SK-N-SH (cell line): ENCODE measurements at regions not wholly inside any gene's neighbourhood (a gene's known extent, or its start where the extent isn't known, plus 50 kb on each side); places are given as distances from the start of the nearest gene placed in this dataset.

Experiments
- EP300 ChIP-seq, 2 experiments: IDR thresholded peaks; 2 replicates each; pipeline versions ENCODE4 v1.4.0 to v1.6.1; 2012; ENCODE audit warnings: borderline replicate concordance in 1 of 2, low read depth in 1 of 2, low read length in 1 of 2
- TAF1 ChIP-seq: IDR thresholded peaks from 2 replicates; pipeline ENCODE4 v1.6.1; 2012; ENCODE audit warnings: low read depth, mild to moderate bottlenecking, low read length, moderate library complexity, borderline replicate concordance
- TF ChIP-seq, protein P1 (sequence below): fragments of 200-600 bp; sonication (generic); IDR thresholded peaks from 2 replicates; pipeline ENCODE4 v1.6.1; 2017; ENCODE audit warnings: antibody characterized with exemption, mild to moderate bottlenecking, moderate library complexity

DNA sequence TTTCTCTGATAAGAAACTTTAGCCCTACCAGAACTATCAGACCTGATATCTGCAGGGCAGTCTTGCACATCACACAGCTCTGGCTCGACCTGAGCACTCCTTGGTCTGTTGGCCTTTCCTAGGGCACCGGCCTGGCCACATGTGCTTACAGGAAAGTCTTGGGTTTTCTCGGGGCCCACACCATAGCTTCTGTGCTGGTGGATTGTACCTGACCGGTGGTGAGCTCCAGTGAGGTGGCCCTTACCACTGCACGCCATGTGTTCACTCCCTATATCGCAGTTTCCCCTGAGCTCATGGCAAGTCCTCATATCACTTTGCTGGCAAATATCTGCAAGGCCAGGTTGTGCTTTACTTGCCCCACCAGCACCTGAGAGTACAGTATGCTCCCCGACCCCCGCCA, 2637.4 kb downstream of the ARAP2 start:
- TF ChIP-seq, protein P1, sequence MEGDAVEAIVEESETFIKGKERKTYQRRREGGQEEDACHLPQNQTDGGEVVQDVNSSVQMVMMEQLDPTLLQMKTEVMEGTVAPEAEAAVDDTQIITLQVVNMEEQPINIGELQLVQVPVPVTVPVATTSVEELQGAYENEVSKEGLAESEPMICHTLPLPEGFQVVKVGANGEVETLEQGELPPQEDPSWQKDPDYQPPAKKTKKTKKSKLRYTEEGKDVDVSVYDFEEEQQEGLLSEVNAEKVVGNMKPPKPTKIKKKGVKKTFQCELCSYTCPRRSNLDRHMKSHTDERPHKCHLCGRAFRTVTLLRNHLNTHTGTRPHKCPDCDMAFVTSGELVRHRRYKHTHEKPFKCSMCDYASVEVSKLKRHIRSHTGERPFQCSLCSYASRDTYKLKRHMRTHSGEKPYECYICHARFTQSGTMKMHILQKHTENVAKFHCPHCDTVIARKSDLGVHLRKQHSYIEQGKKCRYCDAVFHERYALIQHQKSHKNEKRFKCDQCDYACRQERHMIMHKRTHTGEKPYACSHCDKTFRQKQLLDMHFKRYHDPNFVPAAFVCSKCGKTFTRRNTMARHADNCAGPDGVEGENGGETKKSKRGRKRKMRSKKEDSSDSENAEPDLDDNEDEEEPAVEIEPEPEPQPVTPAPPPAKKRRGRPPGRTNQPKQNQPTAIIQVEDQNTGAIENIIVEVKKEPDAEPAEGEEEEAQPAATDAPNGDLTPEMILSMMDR = no peak
- no peak for TF ChIP-seq TAF1
- no peak for TF ChIP-seq EP300 (IDR thresholded peaks at IDR 0.05; ENCODE audit: borderline replicate concordance in 1 of 2, low read depth in 1 of 2, low read length in 1 of 2)
